GM06990 (cell line): ENCODE measurements at regions not wholly inside any gene's neighbourhood (a gene's known extent, or its start where the extent isn't known, plus 50 kb on each side); places are given as distances from the start of the nearest gene placed in this dataset.

ENCODE experiments used
- DNase-seq: peaks from one replicate; pipeline ENCODE4 v3.0.0-alpha.2; 2011; ENCODE audit not compliant: insufficient read length; ENCODE audit errors: extremely low read depth
- H3K27me3 ChIP-seq: replicated peaks from 2 replicates; pipeline ENCODE4 v1.6.0; 2011; ENCODE audit warnings: low read length; ENCODE audit not compliant: control insufficient read depth, insufficient read depth
- H3K36me3 ChIP-seq: 2 replicates; pipeline ENCODE4 v1.5.1; 2011; ENCODE audit warnings: low read length; ENCODE audit not compliant: control insufficient read depth, insufficient read depth
- H3K4me3 ChIP-seq: replicated peaks from 2 replicates; pipeline ENCODE4 v1.5.1; 2011; ENCODE audit warnings: low read depth, mild to moderate bottlenecking, control low read depth, low read length
- CTCF ChIP-seq: IDR thresholded peaks from 2 replicates; pipeline ENCODE4 v1.5.1; 2011; ENCODE audit warnings: low read length, control low read depth, mild to moderate bottlenecking, inconsistent platforms; ENCODE audit not compliant: insufficient read depth, poor library complexity, severe bottlenecking

GRCh38 chr10:112027731-112028280 lies 155.8 kb downstream of the GPAM start:
- Histone ChIP-seq H3K36me3 (no peaks in the 10 kb centered on the region), H3K27me3 (no peaks in the 10 kb centered on the region; the same call in 1 of the 2 replicates), H3K4me3 (no peak overlapping the region)
- no peak for DNase-seq
- no peak for TF ChIP-seq CTCF

DNA sequence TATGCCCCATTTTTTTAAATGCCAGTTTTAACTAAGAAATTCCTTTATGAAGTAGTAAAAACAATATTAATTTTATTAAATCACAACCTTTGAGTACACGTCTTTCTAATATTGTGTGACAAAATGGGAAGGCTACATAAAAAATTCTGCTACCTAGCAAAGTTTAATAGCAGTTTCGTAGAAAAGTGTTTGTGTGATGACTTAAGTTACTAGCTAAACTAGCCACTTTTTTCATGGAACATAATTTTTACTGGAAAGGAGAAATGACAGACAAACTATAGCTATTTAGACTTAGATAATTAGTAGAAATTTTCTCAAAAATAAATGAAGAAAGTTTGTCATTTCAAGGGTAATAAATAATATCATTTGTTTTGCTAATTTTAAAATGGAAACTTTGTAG lies 153.1 kb downstream of the GPAM start:
- H3K36me3 ChIP-seq = no peaks in the 10 kb centered on the region
- TF ChIP-seq CTCF = no peak
- H3K27me3 ChIP-seq = no peaks in the 10 kb centered on the region; the same call in 1 of the 2 replicates
- no peak for DNase-seq
- no peak overlapping the region for H3K4me3 ChIP-seq

GRCh38 chr10:112039823-112040222 lies 143.7 kb downstream of the GPAM start:
- no peak for DNase-seq
- Histone ChIP-seq H3K36me3 (no peaks in the 10 kb centered on the region), H3K4me3 (no peak overlapping the region), H3K27me3 (no peaks in the 10 kb centered on the region)
- no peak for TF ChIP-seq CTCF

DNA sequence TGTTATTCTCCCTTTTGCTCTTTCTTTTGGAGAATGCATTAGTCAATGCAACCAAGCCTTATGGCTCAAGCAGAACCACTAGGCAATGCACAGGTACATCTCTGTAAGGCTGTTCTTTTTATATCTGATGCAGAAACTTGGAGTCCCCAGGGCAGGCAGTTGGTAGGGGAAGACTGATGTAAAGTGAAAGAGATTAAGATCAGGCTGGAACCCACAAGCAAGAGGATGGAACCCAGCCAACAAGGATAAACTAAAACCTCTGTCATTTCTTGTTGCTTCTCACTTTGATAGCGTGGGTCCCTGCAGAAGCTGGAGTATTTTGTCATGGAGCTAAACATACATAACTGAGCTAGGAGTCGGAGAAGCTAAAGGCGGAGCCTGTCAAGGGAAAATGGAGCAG lies 142.9 kb downstream of the GPAM start:
- DNase-seq = no peak
- TF ChIP-seq CTCF = no peak
- Histone ChIP-seq H3K4me3 (no peak overlapping the region), H3K27me3 (no peaks in the 10 kb centered on the region), H3K36me3 (no peaks in the 10 kb centered on the region)

GRCh38 chr10:112045938-112046337 lies 137.6 kb downstream of the GPAM start:
- no peak overlapping the region for H3K4me3 ChIP-seq
- no peaks in the 10 kb centered on the region for H3K36me3 ChIP-seq
- no peak for DNase-seq
- no peak for TF ChIP-seq CTCF
- no peaks in the 10 kb centered on the region for H3K27me3 ChIP-seq

DNA sequence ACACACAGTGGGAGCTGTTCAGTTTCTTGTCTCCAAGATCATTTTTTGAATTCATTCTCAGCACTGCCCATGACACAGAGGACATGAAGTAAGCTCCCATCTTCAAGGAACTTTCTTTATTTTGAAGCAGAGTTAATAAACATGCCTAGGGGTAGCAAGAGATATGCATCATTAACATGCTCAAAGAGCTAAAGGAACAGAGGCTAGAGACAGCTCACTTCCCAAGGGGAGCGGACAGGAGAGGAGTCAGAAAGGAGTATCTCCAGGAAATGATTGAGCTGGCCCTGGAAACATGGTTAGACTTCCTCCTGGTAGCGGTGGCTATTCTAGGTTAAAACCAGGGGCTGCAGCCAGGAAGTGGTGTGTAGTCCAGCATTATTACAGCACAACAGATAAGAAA lies 135.9 kb downstream of the GPAM start:
- Histone ChIP-seq H3K27me3 (no peaks in the 10 kb centered on the region), H3K4me3 (no peak overlapping the region), H3K36me3 (no peaks in the 10 kb centered on the region)
- no peak for DNase-seq
- no peak for TF ChIP-seq CTCF
